Neural cell (in vitro differentiated cells): ENCODE measurements at regions not wholly inside any gene's neighbourhood (a gene's known extent, or its start where the extent isn't known, plus 50 kb on each side); places are given as distances from the start of the nearest gene placed in this dataset.

Experiments used
- EP300 ChIP-seq: fragments of 450-650 bp; conservative IDR thresholded peaks from 2 replicates; pipeline ENCODE4 v1.6.1; 2014; ENCODE audit warnings: antibody characterized with exemption, mild to moderate bottlenecking, moderate library complexity; ENCODE audit not compliant: poor library complexity, severe bottlenecking
- POLR2AphosphoS5 ChIP-seq: IDR thresholded peaks from 2 replicates; pipeline ENCODE4 v1.6.1; 2012
- TAF1 ChIP-seq: IDR thresholded peaks from 2 replicates; pipeline ENCODE4 v1.6.1; 2012; ENCODE audit warnings: low read depth
- TF ChIP-seq, protein P1 (sequence below): fragments of 450-650 bp; IDR thresholded peaks from 2 replicates; pipeline ENCODE4 v1.5.1; 2014; ENCODE audit warnings: antibody characterized with exemption, mild to moderate bottlenecking, moderate library complexity; ENCODE audit not compliant: poor library complexity, severe bottlenecking
- TF ChIP-seq, protein P2 (sequence below): IDR thresholded peaks from 2 replicates; pipeline ENCODE4 v1.6.1; 2012; ENCODE audit warnings: borderline replicate concordance

GRCh38 chr6:37083243-37084138 lies 78.0 kb downstream of the FGD2 start:
- TF ChIP-seq, protein P1, sequence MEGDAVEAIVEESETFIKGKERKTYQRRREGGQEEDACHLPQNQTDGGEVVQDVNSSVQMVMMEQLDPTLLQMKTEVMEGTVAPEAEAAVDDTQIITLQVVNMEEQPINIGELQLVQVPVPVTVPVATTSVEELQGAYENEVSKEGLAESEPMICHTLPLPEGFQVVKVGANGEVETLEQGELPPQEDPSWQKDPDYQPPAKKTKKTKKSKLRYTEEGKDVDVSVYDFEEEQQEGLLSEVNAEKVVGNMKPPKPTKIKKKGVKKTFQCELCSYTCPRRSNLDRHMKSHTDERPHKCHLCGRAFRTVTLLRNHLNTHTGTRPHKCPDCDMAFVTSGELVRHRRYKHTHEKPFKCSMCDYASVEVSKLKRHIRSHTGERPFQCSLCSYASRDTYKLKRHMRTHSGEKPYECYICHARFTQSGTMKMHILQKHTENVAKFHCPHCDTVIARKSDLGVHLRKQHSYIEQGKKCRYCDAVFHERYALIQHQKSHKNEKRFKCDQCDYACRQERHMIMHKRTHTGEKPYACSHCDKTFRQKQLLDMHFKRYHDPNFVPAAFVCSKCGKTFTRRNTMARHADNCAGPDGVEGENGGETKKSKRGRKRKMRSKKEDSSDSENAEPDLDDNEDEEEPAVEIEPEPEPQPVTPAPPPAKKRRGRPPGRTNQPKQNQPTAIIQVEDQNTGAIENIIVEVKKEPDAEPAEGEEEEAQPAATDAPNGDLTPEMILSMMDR = no peak
- TF ChIP-seq POLR2AphosphoS5 (no peak), EP300 (no peak), TAF1 (no peak)
- TF ChIP-seq, protein P2, sequence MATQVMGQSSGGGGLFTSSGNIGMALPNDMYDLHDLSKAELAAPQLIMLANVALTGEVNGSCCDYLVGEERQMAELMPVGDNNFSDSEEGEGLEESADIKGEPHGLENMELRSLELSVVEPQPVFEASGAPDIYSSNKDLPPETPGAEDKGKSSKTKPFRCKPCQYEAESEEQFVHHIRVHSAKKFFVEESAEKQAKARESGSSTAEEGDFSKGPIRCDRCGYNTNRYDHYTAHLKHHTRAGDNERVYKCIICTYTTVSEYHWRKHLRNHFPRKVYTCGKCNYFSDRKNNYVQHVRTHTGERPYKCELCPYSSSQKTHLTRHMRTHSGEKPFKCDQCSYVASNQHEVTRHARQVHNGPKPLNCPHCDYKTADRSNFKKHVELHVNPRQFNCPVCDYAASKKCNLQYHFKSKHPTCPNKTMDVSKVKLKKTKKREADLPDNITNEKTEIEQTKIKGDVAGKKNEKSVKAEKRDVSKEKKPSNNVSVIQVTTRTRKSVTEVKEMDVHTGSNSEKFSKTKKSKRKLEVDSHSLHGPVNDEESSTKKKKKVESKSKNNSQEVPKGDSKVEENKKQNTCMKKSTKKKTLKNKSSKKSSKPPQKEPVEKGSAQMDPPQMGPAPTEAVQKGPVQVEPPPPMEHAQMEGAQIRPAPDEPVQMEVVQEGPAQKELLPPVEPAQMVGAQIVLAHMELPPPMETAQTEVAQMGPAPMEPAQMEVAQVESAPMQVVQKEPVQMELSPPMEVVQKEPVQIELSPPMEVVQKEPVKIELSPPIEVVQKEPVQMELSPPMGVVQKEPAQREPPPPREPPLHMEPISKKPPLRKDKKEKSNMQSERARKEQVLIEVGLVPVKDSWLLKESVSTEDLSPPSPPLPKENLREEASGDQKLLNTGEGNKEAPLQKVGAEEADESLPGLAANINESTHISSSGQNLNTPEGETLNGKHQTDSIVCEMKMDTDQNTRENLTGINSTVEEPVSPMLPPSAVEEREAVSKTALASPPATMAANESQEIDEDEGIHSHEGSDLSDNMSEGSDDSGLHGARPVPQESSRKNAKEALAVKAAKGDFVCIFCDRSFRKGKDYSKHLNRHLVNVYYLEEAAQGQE = no peak
